Body of pancreas (tissue), 4 donors: ENCODE measurements at regions not wholly inside any gene's neighbourhood (a gene's known extent, or its start where the extent isn't known, plus 50 kb on each side); places are given as distances from the start of the nearest gene placed in this dataset.
"Not testable (repeated sequence)": the region's sequence is repeated elsewhere in the genome, so short reads cannot be mapped to it uniquely, and the experiment has no call there.

Experiments used
- CTCF ChIP-seq, 7 experiments: fragments of 450-650 bp in 4 of 7; fragments of 200-600 bp in 3 of 7; sonication (generic) in 3 of 7; IDR thresholded peaks; one replicate each; pipeline ENCODE4 v1.5.1; 2016 to 2019; ENCODE audit warnings: antibody characterized with exemption in 7 of 7
- POLR2A ChIP-seq, 3 donors: fragments of 450-650 bp; IDR thresholded peaks; one replicate each; pipeline ENCODE4 v1.6.1; 2016; ENCODE audit warnings: antibody characterized with exemption in 3 of 3, mild to moderate bottlenecking in 2 of 3

GRCh38 chr2:139673447-139673846 lies 893.3 kb upstream of the NXPH2 start:
- TF ChIP-seq CTCF, POLR2A (IDR thresholded peaks at IDR 0.05): not testable (repeated sequence)
